IMR-90 (cell line): ENCODE measurements at regions not wholly inside any gene's neighbourhood (a gene's known extent, or its start where the extent isn't known, plus 50 kb on each side); places are given as distances from the start of the nearest gene placed in this dataset.

Experiments
- ATAC-seq: fragments of 200-7000 bp; cut with Tn5 transposase; 2 replicates; pipeline ENCODE4 v1.9.1; 2020; ENCODE audit warnings: low read depth, mild to moderate bottlenecking, moderate library complexity
- BruUV-seq: library from RNA; stranded (reverse); fragments of 400-500 nt; replicated peaks from 2 replicates; lab custom pipeline; 2021; lab: Mats Ljungman, UMichigan
- CTCF ChIA-PET: fragments of 300-600 bp; formaldehyde crosslinking; extraction: SDS; loops from one replicate; lab custom pipeline; 2021; ENCODE audit warnings: antibody characterized with exemption; lab: Yijun Ruan, JAX
- POLR2A ChIA-PET: fragments of 300-600 bp; sonication (Branson Sonifier 250); formaldehyde crosslinking; loops from one replicate; lab custom pipeline; 2022; ENCODE audit warnings: antibody characterized with exemption; ENCODE audit not compliant: unreplicated experiment; lab: Charles Lee
- DNase-seq: peaks from one replicate; pipeline ENCODE4 v3.0.0; 2013
- H2AFZ ChIP-seq: replicated peaks from 2 replicates; pipeline ENCODE3; 2013; ENCODE audit warnings: low read length, mild to moderate bottlenecking; ENCODE audit not compliant: poor library complexity
- H2AK5ac ChIP-seq: 2 replicates; pipeline ENCODE4 v1.6.1; 2013; ENCODE audit warnings: low read depth, low read length, inconsistent platforms
- H2AK9ac ChIP-seq: replicated peaks from 2 replicates; pipeline ENCODE3; 2013; ENCODE audit warnings: mild to moderate bottlenecking, low read depth, low read length, moderate library complexity; ENCODE audit not compliant: poor library complexity
- H2BK120ac ChIP-seq: 2 replicates; pipeline ENCODE4 v1.6.1; 2013; ENCODE audit warnings: low read depth, low read length, inconsistent platforms
- H2BK15ac ChIP-seq: 3 replicates; pipeline ENCODE4 v1.6.1; 2013; ENCODE audit warnings: low read depth, low read length, inconsistent platforms
- H2BK20ac ChIP-seq: 2 replicates; pipeline ENCODE4 v1.6.1; 2013; ENCODE audit warnings: low read depth, mild to moderate bottlenecking, inconsistent platforms, low read length, moderate library complexity
- H2BK5ac ChIP-seq: 2 replicates; pipeline ENCODE4 v1.6.1; 2013; ENCODE audit warnings: mild to moderate bottlenecking, low read depth, low read length, inconsistent platforms; ENCODE audit not compliant: poor library complexity, severe bottlenecking
- H3K14ac ChIP-seq: replicated peaks from 2 replicates; pipeline ENCODE4 v1.6.1; 2013; ENCODE audit warnings: low read depth, low read length, inconsistent platforms
- H3K18ac ChIP-seq: 2 replicates; pipeline ENCODE4 v1.6.1; 2013; ENCODE audit warnings: low read depth, low read length, control low read depth
- H3K23ac ChIP-seq: 2 replicates; pipeline ENCODE4 v1.6.1; 2013; ENCODE audit warnings: low read depth, low read length, inconsistent platforms
- H3K27ac ChIP-seq: 2 replicates; pipeline ENCODE4 v1.5.1; 2013; ENCODE audit warnings: mild to moderate bottlenecking, control low read depth, low read length; ENCODE audit not compliant: insufficient read depth
- H3K27me3 ChIP-seq: 2 replicates; pipeline ENCODE4 v1.6.1; 2013; ENCODE audit warnings: low read length; ENCODE audit not compliant: control insufficient read depth, insufficient read depth
- H3K36me3 ChIP-seq: 2 replicates; pipeline ENCODE4 v1.6.1; 2013; ENCODE audit warnings: low read length, mixed read lengths; ENCODE audit not compliant: control insufficient read depth, insufficient read depth
- H3K4ac ChIP-seq: 2 replicates; pipeline ENCODE4 v1.6.1; 2013; ENCODE audit warnings: low read depth, low read length, inconsistent platforms
- H3K4me1 ChIP-seq: 2 replicates; pipeline ENCODE4 v1.6.1; 2013; ENCODE audit warnings: low read length, mixed read lengths; ENCODE audit not compliant: control insufficient read depth, insufficient read depth
- H3K4me2 ChIP-seq: 2 replicates; pipeline ENCODE4 v1.6.1; 2013; ENCODE audit warnings: low read depth, mild to moderate bottlenecking, control low read depth, low read length, moderate library complexity
- H3K4me3 ChIP-seq: 2 replicates; pipeline ENCODE4 v1.5.1; 2013; ENCODE audit warnings: low read depth, mild to moderate bottlenecking, control low read depth, low read length, moderate library complexity; ENCODE audit not compliant: insufficient read depth
- H3K56ac ChIP-seq: 2 replicates; pipeline ENCODE4 v1.6.1; 2013; ENCODE audit warnings: low read length, inconsistent platforms; ENCODE audit not compliant: insufficient read depth; ENCODE audit errors: extremely low read depth
- H3K79me1 ChIP-seq, 2 experiments: 2 replicates each; pipeline ENCODE4 v1.6.1; 2013; ENCODE audit warnings: low read length in 2 of 2, inconsistent platforms in 1 of 2, low read depth in 1 of 2
- H3K9ac ChIP-seq: 2 replicates; pipeline ENCODE4 v1.6.1; 2013; ENCODE audit warnings: low read depth, low read length, control low read depth
- H3K9me1 ChIP-seq: 2 replicates; pipeline ENCODE4 v1.6.1; 2013; ENCODE audit warnings: low read length, inconsistent platforms; ENCODE audit not compliant: insufficient read depth
- H3K9me3 ChIP-seq: 2 replicates; pipeline ENCODE4 v1.6.1; 2013; ENCODE audit warnings: low read length; ENCODE audit not compliant: control insufficient read depth, insufficient read depth
- H4K20me1 ChIP-seq: 2 replicates; pipeline ENCODE4 v1.6.1; 2013; ENCODE audit warnings: low read length, inconsistent platforms; ENCODE audit not compliant: insufficient read depth
- H4K5ac ChIP-seq: 2 replicates; pipeline ENCODE4 v1.6.1; 2013; ENCODE audit warnings: mild to moderate bottlenecking, low read depth, low read length, control low read depth
- H4K8ac ChIP-seq, 2 experiments: 2 replicates each; pipeline ENCODE4 v1.6.1; 2013; ENCODE audit warnings: low read depth in 2 of 2, low read length in 2 of 2, control low read depth in 1 of 2, inconsistent platforms in 1 of 2
- H4K91ac ChIP-seq: 2 replicates; pipeline ENCODE4 v1.6.1; 2013; ENCODE audit warnings: low read depth, low read length, inconsistent platforms; ENCODE audit not compliant: insufficient read depth
- CEBPB ChIP-seq: IDR thresholded peaks from 2 replicates; pipeline ENCODE4 v1.6.1; 2012; ENCODE audit warnings: low read depth, low read length, improper control_type of control experiment
- CHD1 ChIP-seq: IDR thresholded peaks from 2 replicates; pipeline ENCODE4 v1.6.1; 2012; ENCODE audit warnings: low read depth, low read length, improper control_type of control experiment
- CTCF ChIP-seq: conservative IDR thresholded peaks from 2 replicates; pipeline ENCODE4 v1.5.1; 2012; ENCODE audit warnings: mild to moderate bottlenecking, low read depth, low read length, improper control_type of control experiment
- ELK1 ChIP-seq: fragments of 150-350 bp; IDR thresholded peaks from 2 replicates; pipeline ENCODE4 v1.6.1; 2016; ENCODE audit warnings: low read depth, mild to moderate bottlenecking, low read length, moderate library complexity, borderline replicate concordance
- FOS ChIP-seq: fragments of 150-350 bp; IDR thresholded peaks from 2 replicates; pipeline ENCODE4 v1.6.1; 2016; ENCODE audit warnings: low read depth, low read length
- MAFK ChIP-seq: IDR thresholded peaks from 2 replicates; pipeline ENCODE4 v1.6.1; 2012; ENCODE audit warnings: low read depth, low read length, improper control_type of control experiment
- MAZ ChIP-seq: IDR thresholded peaks from 2 replicates; pipeline ENCODE4 v1.6.1; 2012; ENCODE audit warnings: low read depth, mild to moderate bottlenecking, low read length, improper control_type of control experiment, moderate library complexity, borderline replicate concordance
- MXI1 ChIP-seq: IDR thresholded peaks from 2 replicates; pipeline ENCODE4 v1.6.1; 2012; ENCODE audit warnings: low read depth, mild to moderate bottlenecking, low read length, moderate library complexity, borderline replicate concordance
- RAD21 ChIP-seq: IDR thresholded peaks from 2 replicates; pipeline ENCODE4 v1.6.1; 2012; ENCODE audit warnings: low read length, improper control_type of control experiment
- RCOR1 ChIP-seq: IDR thresholded peaks from 2 replicates; pipeline ENCODE4 v1.6.1; 2012; ENCODE audit warnings: mild to moderate bottlenecking, low read length, improper control_type of control experiment; ENCODE audit not compliant: insufficient replicate concordance
- SMC3 ChIP-seq: fragments of 150-350 bp; IDR thresholded peaks from 2 replicates; pipeline ENCODE4 v1.6.1; 2016; ENCODE audit warnings: low read depth, mild to moderate bottlenecking, antibody characterized with exemption, low read length, moderate library complexity
- USF2 ChIP-seq: fragments of 150-350 bp; IDR thresholded peaks from 2 replicates; pipeline ENCODE4 v1.6.1; 2017; ENCODE audit warnings: mild to moderate bottlenecking, antibody characterized with exemption, low read length, low read depth
- WGBS, 2 experiments: methylation state at CpG; one replicate each; pipeline versions ENCODE4 v1.1.5 to v1.1.7; 2013; ENCODE audit warnings: missing lambda C conversion rate in 2 of 2; ENCODE audit not compliant: insufficient read length in 1 of 2; ENCODE audit errors: extremely low coverage in 2 of 2; 5-methylcytosine and 5-hydroxymethylcytosine counted together
- dilution Hi-C: fragments of 300-500 bp; cut with HindIII; formaldehyde crosslinking; loops from one replicate; pipeline ENCODE4 v1.14.3; 2018; ENCODE audit warnings: low sequenced_read_pairs; ENCODE audit not compliant: unreplicated experiment
- in situ Hi-C: fragments of 300-500 bp; cut with MboI; formaldehyde crosslinking; loops from 3 replicates; pipeline ENCODE4 v1.14.3; 2019; ENCODE audit warnings: low sequenced_read_pairs, inconsistent platforms, mixed read lengths
- intact Hi-C: fragments of 100-400 bp; cut with micrococcal nuclease; formaldehyde crosslinking; loops from 2 replicates; pipeline ENCODE4 v1.10.0; 2022

- H4K91ac ChIP-seq: no peak overlapping the region
- no TSS peak for BruUV-seq
- no peaks in the 10 kb centered on the region for H4K20me1 ChIP-seq
- no peak overlapping the region for H3K27ac ChIP-seq
- ATAC-seq: no peak
- H2BK120ac ChIP-seq: no peak overlapping the region
- no peak overlapping the region for H2BK15ac ChIP-seq
- no peak overlapping the region for H3K4me3 ChIP-seq
- H2BK5ac ChIP-seq: no peak overlapping the region
- H3K4me1 ChIP-seq: no peaks in the 10 kb centered on the region
- no peak for DNase-seq
- no peak overlapping the region for H4K8ac ChIP-seq
- ChIA-PET POLR2A (no interaction called here), CTCF (no interaction called here)
- H3K56ac ChIP-seq: no peak overlapping the region
- intact Hi-C loops (no loop called here), in situ Hi-C loops (no loop called here), dilution Hi-C loops (no loop called here)
- no peak overlapping the region for H3K9ac ChIP-seq
- no peak overlapping the region for H2BK20ac ChIP-seq
- no peak overlapping the region for H2AK9ac ChIP-seq
- H3K4me2 ChIP-seq: no peak overlapping the region
- no peaks in the 10 kb centered on the region for H3K9me1 ChIP-seq
- no peak overlapping the region for H3K14ac ChIP-seq
- H3K27me3 ChIP-seq: no peaks in the 10 kb centered on the region
- H3K79me1 ChIP-seq: no peaks in the 10 kb centered on the region
- no CpG with 5 or more reads among the region's 2 CpGs for WGBS, 2 experiments
- H3K18ac ChIP-seq: no peak overlapping the region
- no peak overlapping the region for H3K4ac ChIP-seq
- TF ChIP-seq FOS: no peak
- TF ChIP-seq CEBPB: no peak
- no peak for TF ChIP-seq USF2
- TF ChIP-seq SMC3: no peak
- no peak for TF ChIP-seq ELK1
- no peak for TF ChIP-seq RCOR1
- no peak for TF ChIP-seq MXI1
- TF ChIP-seq MAFK: no peak
- TF ChIP-seq MAZ: no peak
- no peak for TF ChIP-seq RAD21
- TF ChIP-seq CTCF: no peak
- no peak for TF ChIP-seq CHD1
- H3K23ac ChIP-seq: no peak overlapping the region
- no peak overlapping the region for H4K5ac ChIP-seq
- no peak overlapping the region for H2AFZ ChIP-seq
- no peaks in the 10 kb centered on the region for H3K36me3 ChIP-seq
- H2AK5ac ChIP-seq: no peak overlapping the region
- peaks cover 2% of the 10 kb centered on the region; the same call in 1 of the 2 replicates for H3K9me3 ChIP-seq
Observed at GRCh38 chr2:152944099-152944498, 225.7 kb downstream of the ARL6IP6 start.
